ENCODE measurements at regions not wholly inside any gene's neighbourhood (a gene's known extent, or its start where the extent isn't known, plus 50 kb on each side); places are given as distances from the start of the nearest gene placed in this dataset.

- POLR2A ChIA-PET = no interaction called here
- ATAC-seq (ENCODE audit: low read depth) = no peak
- no peak overlapping the region for H3K27ac Mint-ChIP-seq
Observed at GRCh38 chr19:34305221-34306083, 51.1 kb downstream of the GARRE1 start.

GRCh38 chr19:34306213-34306661, 51.9 kb downstream of the GARRE1 start:
- POLR2A ChIA-PET = no interaction called here
- no peak for ATAC-seq (ENCODE audit: low read depth)
- no peak for DNase-seq
- Mint-ChIP-seq H3K9me3 (no peaks in the 10 kb centered on the region), H3K4me3 (no peak overlapping the region), H3K27me3 (no peaks in the 10 kb centered on the region), H3K36me3 (peaks cover 9% of the 10 kb centered on the region), H3K4me1 (peaks cover 22% of the 10 kb centered on the region), H3K27ac (no peak overlapping the region)

More at GRCh38 chr19:34305221-34306083, 51.1 kb downstream of the GARRE1 start:
- no peak for DNase-seq
- H3K27me3 Mint-ChIP-seq = no peaks in the 10 kb centered on the region
- peaks cover 14% of the 10 kb centered on the region for H3K36me3 Mint-ChIP-seq
- no peaks in the 10 kb centered on the region for H3K9me3 Mint-ChIP-seq
- no peak overlapping the region for H3K4me3 Mint-ChIP-seq
- H3K4me1 Mint-ChIP-seq = peaks cover 19% of the 10 kb centered on the region

GRCh38 chr19:34306824-34307223, 52.5 kb downstream of the GARRE1 start:
- H3K27ac Mint-ChIP-seq = no peak overlapping the region

GRCh38 chr19:34308381-34309367, 54.3 kb downstream of the GARRE1 start:
- Mint-ChIP-seq H3K4me1 (peaks cover 22% of the 10 kb centered on the region), H3K27me3 (no peaks in the 10 kb centered on the region), H3K4me3 (peak overlapping the region; percentile 0), H3K27ac (peak overlapping the region; percentile 10), H3K9me3 (no peaks in the 10 kb centered on the region), H3K36me3 (peaks cover 11% of the 10 kb centered on the region)
- ATAC-seq (ENCODE audit: low read depth) (peak; percentile 14), DNase-seq (no peak)
- POLR2A ChIA-PET = interaction anchor here (0.7 to 1.2 kb wide), 2 partner anchors 39 to 137 kb away, joined by 3 to 5 read pairs; no protein-coding TSS in a partner anchor

More at GRCh38 chr19:34306824-34307223, 52.5 kb downstream of the GARRE1 start:
- H3K27me3 Mint-ChIP-seq = no peaks in the 10 kb centered on the region
- H3K36me3 Mint-ChIP-seq = peaks cover 9% of the 10 kb centered on the region
- ATAC-seq (ENCODE audit: low read depth) (no peak), DNase-seq (no peak)
- H3K4me3 Mint-ChIP-seq = no peak overlapping the region
- H3K4me1 Mint-ChIP-seq = peaks cover 22% of the 10 kb centered on the region
- POLR2A ChIA-PET = no interaction called here
- no peaks in the 10 kb centered on the region for H3K9me3 Mint-ChIP-seq

GRCh38 chr19:34309368-34310138, 55.2 kb downstream of the GARRE1 start:
- ATAC-seq (ENCODE audit: low read depth) (no peak), DNase-seq (no peak)
- H3K4me3 Mint-ChIP-seq = peak overlapping the region; percentile 0
- peaks cover 22% of the 10 kb centered on the region for H3K4me1 Mint-ChIP-seq
- H3K27me3 Mint-ChIP-seq = no peaks in the 10 kb centered on the region
- H3K27ac Mint-ChIP-seq = peak overlapping the region; percentile 10
- POLR2A ChIA-PET = interaction anchor here (1.2 kb wide), 1 partner anchor 138 kb away, joined by 3 read pairs; no protein-coding TSS in a partner anchor
- H3K36me3 Mint-ChIP-seq = peaks cover 11% of the 10 kb centered on the region
- no peaks in the 10 kb centered on the region for H3K9me3 Mint-ChIP-seq

GRCh38 chr19:34310494-34310981, 54.5 kb upstream of the GPI start:
- Mint-ChIP-seq H3K9me3 (no peaks in the 10 kb centered on the region), H3K27me3 (no peaks in the 10 kb centered on the region), H3K36me3 (peaks cover 10% of the 10 kb centered on the region), H3K4me3 (peak overlapping the region; percentile 38), H3K27ac (peak overlapping the region; percentile 62), H3K4me1 (peaks cover 22% of the 10 kb centered on the region)
- ATAC-seq (ENCODE audit: low read depth) = peak; percentile 30
- DNase-seq = no peak
- POLR2A ChIA-PET = no interaction called here

- ATAC-seq (ENCODE audit: low read depth) (no peak), DNase-seq (no peak)
- Mint-ChIP-seq H3K9me3 (no peaks in the 10 kb centered on the region), H3K27me3 (no peaks in the 10 kb centered on the region), H3K36me3 (peaks cover 7% of the 10 kb centered on the region), H3K27ac (no peak overlapping the region), H3K4me1 (peaks cover 31% of the 10 kb centered on the region), H3K4me3 (no peak overlapping the region)
- POLR2A ChIA-PET = no interaction called here
Observed at GRCh38 chr19:34313188-34313587, 51.8 kb upstream of the GPI start.

- Mint-ChIP-seq H3K36me3 (peaks cover 3% of the 10 kb centered on the region), H3K27me3 (no peaks in the 10 kb centered on the region), H3K4me1 (peaks cover 23% of the 10 kb centered on the region), H3K4me3 (no peak overlapping the region), H3K27ac (no peak overlapping the region), H3K9me3 (no peaks in the 10 kb centered on the region)
- DNase-seq (no peak), ATAC-seq (ENCODE audit: low read depth) (no peak)
- POLR2A ChIA-PET = interaction anchor here (0.5 to 0.7 kb wide), 2 partner anchors 20 to 23 kb away, joined by 3 to 5 read pairs; no protein-coding TSS in a partner anchor
Observed at GRCh38 chr19:34314437-34315313, 50.3 kb upstream of the GPI start.
